ENCODE measurements at regions not wholly inside any gene's neighbourhood (a gene's known extent, or its start where the extent isn't known, plus 50 kb on each side); places are given as distances from the start of the nearest gene placed in this dataset.
"Not testable (repeated sequence)": the region's sequence is repeated elsewhere in the genome, so short reads cannot be mapped to it uniquely, and the experiment has no call there.

DNA sequence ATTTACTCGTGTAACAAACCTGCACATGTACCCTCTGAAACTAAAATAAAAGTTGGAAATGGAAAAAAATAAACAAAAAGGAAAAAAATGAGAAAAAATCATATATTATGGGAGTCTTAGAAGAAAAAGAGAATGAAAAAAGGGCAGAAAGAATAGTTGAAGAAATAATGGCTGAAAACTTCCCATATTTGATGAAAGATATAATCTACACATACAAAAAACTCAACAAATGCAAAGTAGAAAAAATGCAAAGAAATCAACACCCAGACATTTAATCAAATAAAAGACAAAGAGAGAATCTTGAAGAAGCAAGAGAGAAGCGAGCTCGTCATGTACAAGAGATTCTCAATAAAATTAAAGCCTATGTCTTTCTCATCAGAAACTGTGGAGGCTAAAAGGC is 73.8 kb downstream of the SLC25A46 start:
- no peak for DNase-seq (ENCODE audit: low read depth)

DNA sequence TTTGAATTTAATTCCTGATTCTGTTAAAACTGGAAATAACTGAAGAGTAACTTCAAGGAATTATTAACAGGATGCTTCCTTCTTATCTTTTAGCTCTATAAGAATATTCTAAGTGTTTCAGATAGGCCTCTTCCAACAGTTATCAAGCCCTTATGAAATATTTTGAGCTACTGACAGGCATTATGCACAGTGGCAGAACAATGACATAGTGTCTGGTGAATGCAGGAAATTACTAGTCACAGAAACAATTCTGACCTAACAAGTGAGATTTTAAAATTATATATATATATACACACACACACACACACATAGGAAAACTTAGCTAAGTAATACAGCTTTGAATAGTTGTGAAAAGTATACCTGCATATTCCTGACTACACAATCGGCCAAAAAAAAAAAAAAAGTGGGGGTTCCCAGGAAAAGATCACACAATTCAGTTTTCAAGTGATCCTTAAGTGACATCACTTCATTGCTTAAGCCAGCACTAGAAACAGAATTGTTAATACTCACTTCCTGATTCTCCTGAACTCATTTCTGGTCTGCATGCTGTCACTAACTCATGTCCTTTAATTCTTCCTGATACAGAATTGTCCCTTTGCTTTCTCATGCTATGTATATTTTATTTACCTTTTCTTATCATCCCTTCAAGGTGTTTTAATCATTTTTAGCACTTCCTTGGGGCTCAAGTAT is 77.3 kb downstream of the SLC25A46 start:
- no peak for DNase-seq (ENCODE audit: low read depth)

GRCh38 chr5:110817459-110817858 is 78.7 kb downstream of the SLC25A46 start:
- peak; percentile 18 for DNase-seq (ENCODE audit: low read depth)

DNA sequence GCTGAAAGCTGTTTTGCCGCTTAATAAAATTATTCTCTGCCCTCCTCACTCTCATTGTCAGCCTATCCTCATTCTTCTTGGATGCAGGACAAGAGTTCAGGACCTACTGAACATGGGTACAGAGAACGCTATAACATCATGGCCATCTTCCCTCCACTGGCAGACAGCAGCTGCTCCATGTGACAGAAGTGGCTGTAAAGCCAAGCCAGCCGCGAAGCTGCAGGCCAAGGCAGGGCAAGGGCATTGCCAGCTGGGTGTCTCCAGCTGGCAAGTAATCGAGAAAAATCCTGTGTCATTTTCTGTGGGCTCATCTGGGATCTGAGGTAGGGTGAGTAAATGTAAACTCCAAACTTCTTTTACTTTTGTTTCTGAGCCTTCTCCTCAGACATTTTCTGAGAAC is 84.8 kb downstream of the SLC25A46 start:
- no peak for DNase-seq (ENCODE audit: low read depth)

DNA sequence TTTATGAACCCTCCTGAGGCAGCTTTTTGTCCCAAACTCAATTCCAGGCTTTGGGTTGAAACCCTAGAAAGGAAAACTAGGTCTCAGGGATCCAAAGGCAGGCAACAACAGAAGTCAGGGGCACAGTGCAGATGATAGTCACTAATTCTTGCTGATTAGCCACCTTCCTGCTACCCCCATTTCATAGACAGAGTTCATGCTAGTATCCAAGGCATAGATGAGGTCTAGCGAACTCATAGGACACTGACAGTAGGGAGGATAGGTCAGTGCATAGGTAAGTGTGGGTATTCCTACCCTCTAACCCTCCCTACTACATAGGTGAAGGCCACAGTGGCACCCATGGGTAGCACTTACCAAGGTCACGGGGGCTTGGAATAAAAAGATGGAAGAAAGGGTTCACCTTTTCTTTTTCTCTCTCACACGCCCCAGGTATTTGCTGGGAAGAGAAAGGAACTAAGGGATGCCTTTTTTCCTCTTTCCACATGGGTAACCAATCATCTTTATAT is 86.2 kb downstream of the SLC25A46 start:
- no peak for DNase-seq (ENCODE audit: low read depth)

GRCh38 chr5:110832683-110833082 is 93.9 kb downstream of the SLC25A46 start:
- DNase-seq (ENCODE audit: low read depth), result no peak

DNA sequence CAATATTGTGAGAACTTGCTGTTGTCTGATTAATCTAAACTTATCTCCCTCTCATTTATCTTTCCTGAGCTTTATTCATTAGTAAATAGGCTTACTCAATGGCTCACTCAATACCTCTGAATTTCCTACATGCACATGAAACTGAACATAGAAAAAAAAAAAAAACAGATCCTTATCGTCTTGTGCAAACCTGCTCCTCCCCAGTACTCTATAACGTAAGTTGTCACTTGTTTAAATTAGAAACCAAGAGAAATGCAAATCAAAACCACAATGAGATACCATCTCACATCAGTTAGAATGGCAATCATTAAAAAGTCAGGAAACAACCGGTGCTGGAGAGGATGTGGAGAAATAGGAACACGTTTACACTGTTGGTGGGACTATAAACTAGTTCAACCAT is 96.1 kb downstream of the SLC25A46 start:
- DNase-seq (ENCODE audit: low read depth), result not testable (repeated sequence)

- DNase-seq (ENCODE audit: low read depth), result no peak
Measured at GRCh38 chr5:110836851-110837250, 98.0 kb downstream of the SLC25A46 start.

GRCh38 chr5:110838357-110838756 is 99.5 kb downstream of the SLC25A46 start:
- DNase-seq (ENCODE audit: low read depth), result not testable (repeated sequence)

- DNase-seq (ENCODE audit: low read depth), result no peak
Measured at GRCh38 chr5:110838961-110839360, 100.2 kb downstream of the SLC25A46 start.

DNA sequence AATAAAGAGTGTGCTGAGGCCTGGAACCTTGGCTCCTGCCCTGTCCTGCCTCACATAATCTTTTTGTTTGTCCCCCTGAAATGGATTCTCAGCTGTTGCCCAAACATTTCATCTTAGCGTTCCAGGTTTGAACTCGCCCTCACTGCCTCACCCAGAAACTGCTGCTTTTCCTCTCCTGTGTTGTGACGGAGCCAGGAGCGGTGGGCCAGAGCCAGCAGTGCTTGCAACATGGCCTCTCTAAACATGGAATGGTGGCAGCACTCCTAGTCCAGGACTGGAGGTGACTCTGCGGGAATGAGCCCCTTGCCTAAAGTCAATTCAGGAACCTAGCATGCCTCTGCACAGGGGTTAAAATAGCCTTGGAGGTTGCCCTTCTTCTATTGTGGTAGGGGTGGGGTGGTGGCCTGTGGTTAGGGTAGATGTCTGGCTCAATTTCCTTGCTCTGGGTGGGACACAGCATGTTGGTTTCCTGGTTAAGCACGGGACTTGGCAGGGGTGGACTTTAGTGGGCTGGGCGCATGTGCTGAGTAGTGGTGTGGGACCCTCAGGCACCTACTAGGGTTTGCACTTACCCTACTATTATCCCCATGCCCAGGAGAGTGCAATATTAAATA is 101.6 kb downstream of the SLC25A46 start:
- DNase-seq (ENCODE audit: low read depth), result no peak

DNA sequence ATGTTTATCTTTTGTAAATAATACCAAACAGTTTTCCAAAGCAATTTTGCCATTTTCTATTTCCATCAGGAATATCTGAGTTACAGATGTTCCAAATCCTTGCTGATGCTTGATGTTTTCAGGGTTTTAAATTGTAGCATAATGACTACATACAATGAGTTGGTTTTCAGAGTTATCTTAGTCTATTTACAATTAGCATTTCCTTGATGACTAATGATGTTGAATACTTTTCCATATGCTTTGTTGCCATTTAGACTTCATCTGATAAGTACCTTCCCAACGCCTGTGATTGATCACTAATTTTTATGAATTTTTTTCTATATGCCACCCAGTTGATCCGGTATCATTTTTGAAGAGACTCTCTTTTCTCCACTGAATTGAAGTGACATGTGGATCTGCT is 102.3 kb downstream of the SLC25A46 start:
- DNase-seq (ENCODE audit: low read depth), result no peak

DNA sequence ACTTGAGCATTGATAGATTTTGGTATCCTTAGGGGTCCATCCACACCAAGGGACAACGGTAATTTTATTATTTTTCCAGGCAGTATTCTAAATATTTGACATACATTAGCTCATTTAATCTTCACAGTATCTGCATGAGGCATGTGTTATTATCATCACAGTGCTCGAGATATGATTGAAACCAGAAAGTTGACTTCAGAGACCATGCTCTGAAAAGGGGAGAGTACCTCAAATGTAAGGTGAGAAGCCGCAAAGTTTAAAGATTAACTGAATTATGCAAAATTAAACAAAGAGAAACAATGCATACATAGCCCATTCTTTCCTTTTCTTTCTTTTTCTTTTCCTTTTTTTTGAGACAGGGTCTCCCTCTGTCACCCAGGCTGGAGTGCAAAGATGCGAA is 104.1 kb downstream of the SLC25A46 start:
- no peak for DNase-seq (ENCODE audit: low read depth)

DNA sequence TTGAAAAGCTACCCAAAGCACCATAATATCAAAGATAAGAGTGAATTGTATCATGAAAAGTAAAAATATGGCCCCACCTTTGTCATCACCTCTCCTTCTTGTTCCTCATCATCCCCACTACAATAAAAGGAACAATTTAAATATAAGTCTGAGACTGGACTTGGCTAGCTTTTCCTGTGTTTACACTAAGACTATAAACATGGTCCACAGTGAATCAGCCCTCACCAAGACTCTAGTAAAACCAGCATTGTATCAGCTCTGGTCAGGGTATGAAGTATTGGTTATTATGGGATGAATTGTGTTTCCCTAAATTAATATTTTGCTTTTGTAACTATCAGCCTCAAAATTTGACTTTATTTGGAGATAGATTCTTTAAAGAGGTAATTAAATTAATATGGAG is 105.4 kb downstream of the SLC25A46 start:
- no peak for DNase-seq (ENCODE audit: low read depth)

GRCh38 chr5:110846398-110847001 is 107.7 kb downstream of the SLC25A46 start:
- DNase-seq (ENCODE audit: low read depth), result peak; percentile 53

- DNase-seq (ENCODE audit: low read depth), result peak; percentile 33
Measured at GRCh38 chr5:110851357-110851756, 112.5 kb downstream of the SLC25A46 start.

DNA sequence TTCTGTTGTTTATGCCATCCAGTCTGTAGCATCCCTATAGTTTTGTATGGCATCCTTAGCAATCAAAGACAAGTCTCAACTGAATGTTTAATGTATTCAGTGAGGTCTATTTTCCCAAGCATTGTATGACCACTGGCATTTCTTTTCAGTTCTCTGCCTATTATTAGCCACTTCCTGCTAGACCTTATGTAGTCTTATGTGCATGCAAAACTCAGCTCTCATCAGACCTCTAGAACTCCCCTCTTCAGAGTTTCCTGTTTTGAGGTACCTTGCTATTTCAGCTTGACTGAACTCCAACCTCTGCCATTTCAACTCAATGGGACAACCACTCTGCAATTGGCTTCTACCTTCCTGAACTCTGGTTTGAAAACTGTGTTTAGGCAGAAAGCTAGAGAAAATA is 113.2 kb downstream of the SLC25A46 start:
- no peak for DNase-seq (ENCODE audit: low read depth)

DNA sequence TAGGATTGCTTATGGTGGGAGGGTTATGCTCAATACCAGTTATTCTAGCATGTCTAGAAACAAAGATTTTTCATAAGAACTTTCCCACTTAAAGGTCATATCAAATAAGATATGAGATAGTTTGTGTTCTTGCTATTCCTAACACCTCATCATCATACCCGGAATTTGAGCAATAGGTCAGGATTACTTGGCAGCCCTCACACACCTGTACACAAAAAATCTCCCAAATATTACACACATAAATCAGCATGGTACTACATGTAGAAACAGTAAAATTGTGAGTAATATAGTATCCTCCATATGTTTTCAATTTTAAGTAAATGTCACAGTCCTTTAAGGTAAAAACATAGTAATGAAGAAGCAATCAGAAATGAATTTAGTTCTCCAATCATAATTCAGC is 113.7 kb downstream of the SLC25A46 start:
- no peak for DNase-seq (ENCODE audit: low read depth)

DNA sequence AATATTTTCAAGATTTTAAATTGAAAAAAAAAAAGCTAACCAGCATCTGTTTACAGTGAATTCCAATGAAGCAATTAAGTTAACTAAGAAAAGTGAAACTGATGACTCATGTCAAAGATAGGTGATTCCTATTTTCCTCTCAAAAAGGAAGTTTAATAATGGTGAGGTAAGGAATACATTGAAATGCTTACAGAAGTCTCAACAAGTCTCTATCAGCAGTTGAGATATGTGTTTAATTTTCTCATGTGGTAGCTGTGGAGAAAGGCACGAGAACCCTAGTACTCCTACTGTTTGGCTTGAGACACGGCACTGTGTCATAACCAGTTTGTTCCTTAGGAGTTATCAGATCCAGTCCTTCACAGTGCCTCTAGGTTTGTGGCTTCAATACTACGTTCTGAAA is 114.5 kb downstream of the SLC25A46 start:
- DNase-seq (ENCODE audit: low read depth), result peak; percentile 27

DNA sequence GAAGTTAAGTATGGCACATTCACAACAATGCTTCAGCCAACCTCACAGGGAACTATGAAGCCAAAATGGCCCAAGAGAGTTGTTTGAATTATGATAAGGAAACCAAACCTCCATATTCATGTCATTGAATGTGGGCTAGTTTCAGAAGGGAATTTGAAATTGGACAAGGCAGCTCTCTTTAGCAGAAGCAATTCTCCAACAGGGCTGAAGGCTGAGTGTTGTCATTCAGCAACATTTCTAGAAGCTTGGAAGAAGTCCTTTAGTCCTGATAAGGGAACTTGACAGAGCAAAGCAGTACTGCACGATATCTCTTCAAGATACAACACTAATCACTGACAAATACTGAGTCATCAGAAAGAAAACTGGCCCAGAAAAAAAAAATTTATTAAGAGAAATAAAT is 115.4 kb downstream of the SLC25A46 start:
- peak; percentile 37 for DNase-seq (ENCODE audit: low read depth)

DNA sequence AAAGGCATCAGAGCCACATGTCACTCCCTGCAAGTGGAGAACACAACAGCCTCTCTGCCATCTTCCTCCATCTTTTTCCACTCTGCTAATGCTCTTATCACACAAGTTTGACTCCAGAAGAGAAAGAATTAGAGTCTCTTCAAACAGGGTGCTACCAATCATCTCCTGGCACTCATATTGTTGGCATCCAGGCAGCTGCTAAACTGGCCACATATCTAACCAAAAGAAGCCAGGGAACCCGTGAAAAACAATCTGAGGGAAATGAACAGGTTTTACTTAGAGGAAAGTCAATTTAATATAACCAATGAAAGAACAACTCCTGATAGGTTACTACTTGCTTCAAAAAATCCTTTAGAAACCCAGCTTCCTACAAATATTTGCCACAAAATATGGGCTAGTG is 117.2 kb downstream of the SLC25A46 start:
- peak; percentile 66 for DNase-seq (ENCODE audit: low read depth)

DNA sequence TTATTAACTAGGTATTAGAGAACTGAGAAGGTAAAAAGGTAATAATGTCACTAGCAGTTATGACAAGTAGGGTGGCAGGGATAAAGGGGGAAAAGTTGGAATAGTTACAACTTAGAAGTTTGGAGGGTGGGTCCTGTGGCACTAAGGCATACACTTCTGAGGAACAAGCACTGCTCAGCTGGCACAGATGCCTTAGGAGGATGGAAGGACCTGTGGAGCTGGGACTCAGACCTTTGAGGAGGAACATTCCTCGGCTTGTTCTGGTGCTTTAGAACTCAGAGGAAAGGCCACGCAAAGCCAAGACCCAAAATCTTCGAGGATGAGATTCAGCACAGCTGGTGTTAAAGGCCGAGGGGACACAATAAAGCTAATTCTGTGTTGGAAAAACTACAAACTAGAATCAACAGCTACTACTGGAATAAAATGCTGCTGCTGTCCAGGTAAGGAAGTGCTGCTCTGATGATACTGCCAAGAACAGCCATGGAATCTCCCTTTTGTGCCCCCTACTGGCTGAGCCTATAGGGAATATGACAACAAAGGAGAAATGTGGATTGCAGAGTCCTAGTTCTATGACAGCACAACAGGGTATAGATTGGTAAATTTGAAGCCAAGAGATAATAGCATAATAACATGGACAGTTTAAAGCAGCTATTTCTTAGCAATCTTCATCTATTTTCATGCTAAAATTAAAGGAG is 126.7 kb downstream of the SLC25A46 start:
- DNase-seq (ENCODE audit: low read depth), result peak; percentile 49
